Fibroblast of lung (primary cell): ENCODE measurements at regions not wholly inside any gene's neighbourhood (a gene's known extent, or its start where the extent isn't known, plus 50 kb on each side); places are given as distances from the start of the nearest gene placed in this dataset.

Source experiments
- EZH2 ChIP-seq: IDR thresholded peaks from 2 replicates; pipeline ENCODE4 v1.5.1; 2012; ENCODE audit warnings: low read length, control low read depth, mild to moderate bottlenecking; ENCODE audit errors: missing control alignments
- TF ChIP-seq, protein P1 (sequence below), 2 donors: IDR thresholded peaks in 1 of 2; conservative IDR thresholded peaks in 1 of 2; 1 replicate in 1 of 2; 2 replicates in 1 of 2; pipeline ENCODE4 v1.5.1; 2011 to 2012; ENCODE audit warnings: low read length in 2 of 2, control low read depth in 1 of 2, inconsistent platforms in 1 of 2, low read depth in 1 of 2, mild to moderate bottlenecking in 1 of 2

DNA sequence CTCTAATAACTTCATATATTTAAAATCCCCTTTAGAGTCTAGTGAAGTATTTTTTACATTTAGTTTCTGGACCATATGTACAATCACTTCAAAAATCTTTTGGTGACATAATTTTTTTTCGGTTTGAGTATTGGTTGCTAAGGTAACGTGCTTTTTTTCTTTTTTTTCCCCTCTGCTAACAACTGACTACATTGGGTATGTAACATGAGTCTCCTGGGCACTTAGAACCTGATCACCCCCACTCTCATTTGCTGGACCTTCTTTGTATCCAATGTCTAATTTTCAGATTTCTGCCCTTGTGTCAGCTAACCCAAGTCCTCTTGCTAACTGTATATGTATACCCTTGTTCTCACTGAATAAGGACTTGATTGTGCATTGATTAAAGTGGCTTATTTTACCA is 592.9 kb upstream of the FLRT2 start:
- TF ChIP-seq, protein P1, sequence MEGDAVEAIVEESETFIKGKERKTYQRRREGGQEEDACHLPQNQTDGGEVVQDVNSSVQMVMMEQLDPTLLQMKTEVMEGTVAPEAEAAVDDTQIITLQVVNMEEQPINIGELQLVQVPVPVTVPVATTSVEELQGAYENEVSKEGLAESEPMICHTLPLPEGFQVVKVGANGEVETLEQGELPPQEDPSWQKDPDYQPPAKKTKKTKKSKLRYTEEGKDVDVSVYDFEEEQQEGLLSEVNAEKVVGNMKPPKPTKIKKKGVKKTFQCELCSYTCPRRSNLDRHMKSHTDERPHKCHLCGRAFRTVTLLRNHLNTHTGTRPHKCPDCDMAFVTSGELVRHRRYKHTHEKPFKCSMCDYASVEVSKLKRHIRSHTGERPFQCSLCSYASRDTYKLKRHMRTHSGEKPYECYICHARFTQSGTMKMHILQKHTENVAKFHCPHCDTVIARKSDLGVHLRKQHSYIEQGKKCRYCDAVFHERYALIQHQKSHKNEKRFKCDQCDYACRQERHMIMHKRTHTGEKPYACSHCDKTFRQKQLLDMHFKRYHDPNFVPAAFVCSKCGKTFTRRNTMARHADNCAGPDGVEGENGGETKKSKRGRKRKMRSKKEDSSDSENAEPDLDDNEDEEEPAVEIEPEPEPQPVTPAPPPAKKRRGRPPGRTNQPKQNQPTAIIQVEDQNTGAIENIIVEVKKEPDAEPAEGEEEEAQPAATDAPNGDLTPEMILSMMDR (conservative IDR thresholded peaks at IDR 0.05 in 1 of 2, IDR thresholded peaks at IDR 0.05 in 1 of 2; ENCODE audit: low read depth in 1 of 2, low read length in 2 of 2), result no peak
- no peak for TF ChIP-seq EZH2
